BJ (cell line): ENCODE measurements at regions not wholly inside any gene's neighbourhood (a gene's known extent, or its start where the extent isn't known, plus 50 kb on each side); places are given as distances from the start of the nearest gene placed in this dataset.
A peak's percentile ranks its signal among the peaks of the same experiment; 100 is the strongest.

Source experiments
- CTCF ChIA-PET: fragments of 350-600 bp; formaldehyde crosslinking; extraction: SDS; loops from one replicate; lab custom pipeline; 2021; ENCODE audit warnings: antibody characterized with exemption, inconsistent platforms; lab: Yijun Ruan, JAX
- POLR2A ChIA-PET: fragments of 300-600 bp; sonication (Branson Sonifier 250); formaldehyde crosslinking; extraction: SDS; loops from one replicate; lab custom pipeline; 2021; ENCODE audit warnings: antibody characterized with exemption; lab: Charles Lee
- DNase-seq: peaks from one replicate; pipeline ENCODE4 v3.0.0-alpha.2; 2011; ENCODE audit warnings: low read depth
- H3K27me3 ChIP-seq: 2 replicates; pipeline ENCODE4 v1.6.0; 2011; ENCODE audit warnings: low read length; ENCODE audit not compliant: control insufficient read depth, insufficient read depth
- H3K36me3 ChIP-seq: 2 replicates; pipeline ENCODE4 v1.5.1; 2011; ENCODE audit warnings: low read length; ENCODE audit not compliant: control insufficient read depth, insufficient read depth
- H3K4me3 ChIP-seq: 2 replicates; pipeline ENCODE4 v1.5.1; 2011; ENCODE audit warnings: low read depth, mild to moderate bottlenecking, control low read depth, low read length
- TF ChIP-seq, protein P1 (sequence below): IDR thresholded peaks from 2 replicates; pipeline ENCODE4 v1.5.1; 2011; ENCODE audit warnings: low read depth, mild to moderate bottlenecking, control low read depth, inconsistent platforms, low read length, moderate library complexity; ENCODE audit not compliant: insufficient read depth

DNA sequence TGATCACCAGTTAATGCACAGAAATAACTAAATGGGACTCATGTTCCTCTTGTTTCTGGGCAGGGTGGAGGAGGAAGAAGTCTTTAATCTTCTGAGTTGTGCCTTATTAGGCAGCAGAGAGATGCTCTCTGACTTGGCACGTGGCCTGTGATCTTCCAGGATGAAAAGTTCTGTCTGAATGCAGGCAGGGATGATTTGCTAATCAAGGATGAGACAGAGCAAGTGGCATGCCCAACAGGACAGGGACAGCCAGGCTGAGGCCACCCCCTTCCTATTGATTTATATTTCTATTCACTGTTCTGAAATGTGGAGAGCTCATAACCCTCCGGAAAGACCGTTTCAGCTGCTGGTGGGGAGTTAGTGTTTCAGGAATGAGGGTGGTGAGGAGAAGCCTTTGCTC is 477.8 kb upstream of the CAMK1G start:
- no peak for DNase-seq
- Histone ChIP-seq H3K36me3 (no peaks in the 10 kb centered on the region), H3K4me3 (no peak overlapping the region), H3K27me3 (peaks cover 2% of the 10 kb centered on the region)
- ChIA-PET CTCF (interaction anchor here (0.6 to 1.5 kb wide), 4 partner anchors 12 to 655 kb away, joined by 3 to 4 read pairs (median 3); no protein-coding TSS in a partner anchor), POLR2A (no interaction called here)
- TF ChIP-seq, protein P1, sequence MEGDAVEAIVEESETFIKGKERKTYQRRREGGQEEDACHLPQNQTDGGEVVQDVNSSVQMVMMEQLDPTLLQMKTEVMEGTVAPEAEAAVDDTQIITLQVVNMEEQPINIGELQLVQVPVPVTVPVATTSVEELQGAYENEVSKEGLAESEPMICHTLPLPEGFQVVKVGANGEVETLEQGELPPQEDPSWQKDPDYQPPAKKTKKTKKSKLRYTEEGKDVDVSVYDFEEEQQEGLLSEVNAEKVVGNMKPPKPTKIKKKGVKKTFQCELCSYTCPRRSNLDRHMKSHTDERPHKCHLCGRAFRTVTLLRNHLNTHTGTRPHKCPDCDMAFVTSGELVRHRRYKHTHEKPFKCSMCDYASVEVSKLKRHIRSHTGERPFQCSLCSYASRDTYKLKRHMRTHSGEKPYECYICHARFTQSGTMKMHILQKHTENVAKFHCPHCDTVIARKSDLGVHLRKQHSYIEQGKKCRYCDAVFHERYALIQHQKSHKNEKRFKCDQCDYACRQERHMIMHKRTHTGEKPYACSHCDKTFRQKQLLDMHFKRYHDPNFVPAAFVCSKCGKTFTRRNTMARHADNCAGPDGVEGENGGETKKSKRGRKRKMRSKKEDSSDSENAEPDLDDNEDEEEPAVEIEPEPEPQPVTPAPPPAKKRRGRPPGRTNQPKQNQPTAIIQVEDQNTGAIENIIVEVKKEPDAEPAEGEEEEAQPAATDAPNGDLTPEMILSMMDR = no peak

DNA sequence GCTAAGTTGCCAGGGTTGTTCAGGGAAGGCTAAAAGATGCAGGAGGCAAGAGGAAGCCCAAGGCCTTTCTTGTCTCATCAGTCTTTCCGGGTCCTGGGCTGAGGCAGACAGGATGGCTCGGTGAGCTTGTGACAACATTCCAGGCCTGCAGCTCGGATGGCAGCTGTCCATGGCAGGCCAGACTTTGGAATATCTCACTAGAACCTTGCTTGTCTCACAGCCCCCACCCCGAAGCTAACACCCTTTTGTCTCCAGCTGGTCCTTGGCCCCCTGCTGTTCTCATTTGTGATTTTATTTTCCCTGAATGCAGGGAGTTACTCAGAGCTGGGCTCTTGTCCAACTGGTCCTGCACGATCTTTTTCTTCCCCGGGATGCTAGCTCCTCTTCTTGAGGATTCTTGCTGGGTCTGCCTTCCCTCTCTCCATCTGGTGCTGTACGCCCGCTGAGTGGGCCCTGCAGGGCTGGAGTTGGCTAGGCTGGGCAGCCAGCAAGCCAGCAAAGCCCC is 477.2 kb upstream of the CAMK1G start:
- POLR2A ChIA-PET = no interaction called here
- no peak for DNase-seq
- TF ChIP-seq, protein P1 = peak; percentile 47
- Histone ChIP-seq H3K27me3 (peaks cover 2% of the 10 kb centered on the region), H3K36me3 (no peaks in the 10 kb centered on the region), H3K4me3 (no peak overlapping the region)
- CTCF ChIA-PET = interaction anchor here (0.6 to 1.5 kb wide), 7 partner anchors 12 to 1526 kb away, joined by 3 to 4 read pairs (median 3); no protein-coding TSS in a partner anchor

DNA sequence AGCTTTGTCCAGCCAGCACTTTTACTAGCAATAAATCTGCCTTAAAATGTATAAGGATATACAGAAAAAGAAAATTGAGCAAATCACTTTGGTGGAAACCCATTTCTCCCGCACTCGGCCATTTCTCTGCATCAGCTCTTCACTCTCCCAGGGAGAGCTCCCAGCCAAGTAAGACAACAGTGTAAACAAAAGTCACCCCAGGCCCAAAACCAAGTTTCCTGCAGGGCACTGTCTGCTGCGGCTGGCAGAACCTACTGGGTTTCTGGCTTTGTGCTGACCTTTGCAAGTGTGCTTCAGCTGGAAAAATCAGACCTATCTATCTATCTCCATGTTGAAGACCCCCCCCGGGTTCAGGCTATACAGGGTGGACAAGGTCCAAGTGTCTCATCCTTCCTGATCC is 476.7 kb upstream of the CAMK1G start:
- POLR2A ChIA-PET = no interaction called here
- no peak for DNase-seq
- TF ChIP-seq, protein P1 = no peak
- H3K4me3 ChIP-seq = no peak overlapping the region
- no peaks in the 10 kb centered on the region for H3K36me3 ChIP-seq
- H3K27me3 ChIP-seq = peaks cover 2% of the 10 kb centered on the region
- CTCF ChIA-PET = interaction anchor here (0.6 to 1.5 kb wide), 6 partner anchors 11 to 1527 kb away, joined by 3 to 4 read pairs (median 3); no protein-coding TSS in a partner anchor

DNA sequence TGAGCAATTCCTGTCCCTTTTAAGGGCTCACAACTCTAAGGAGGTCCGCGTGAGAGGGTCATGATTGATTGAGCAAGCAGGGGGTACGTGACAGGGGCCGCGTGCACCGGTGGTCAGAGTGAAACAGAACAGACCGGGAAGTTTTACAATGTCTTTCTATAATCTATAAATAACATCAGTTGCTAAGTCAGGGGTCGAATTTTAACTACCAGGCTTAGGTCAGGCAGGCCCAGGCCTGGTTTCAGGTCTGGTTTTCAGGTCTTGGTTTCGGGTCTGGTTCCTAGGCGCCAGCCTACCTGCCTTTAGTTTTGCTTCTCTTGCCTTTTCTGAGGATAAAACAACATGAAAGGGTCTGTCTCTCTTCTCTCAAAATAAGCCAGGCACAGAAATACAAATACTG is 476.0 kb upstream of the CAMK1G start:
- Histone ChIP-seq H3K27me3 (peaks cover 2% of the 10 kb centered on the region), H3K4me3 (no peak overlapping the region), H3K36me3 (no peaks in the 10 kb centered on the region)
- no peak for DNase-seq
- ChIA-PET POLR2A (no interaction called here), CTCF (interaction anchor here (0.6 kb wide), 1 partner anchor 12 kb away, joined by 3 read pairs; no protein-coding TSS in a partner anchor)
- TF ChIP-seq, protein P1 = no peak

DNA sequence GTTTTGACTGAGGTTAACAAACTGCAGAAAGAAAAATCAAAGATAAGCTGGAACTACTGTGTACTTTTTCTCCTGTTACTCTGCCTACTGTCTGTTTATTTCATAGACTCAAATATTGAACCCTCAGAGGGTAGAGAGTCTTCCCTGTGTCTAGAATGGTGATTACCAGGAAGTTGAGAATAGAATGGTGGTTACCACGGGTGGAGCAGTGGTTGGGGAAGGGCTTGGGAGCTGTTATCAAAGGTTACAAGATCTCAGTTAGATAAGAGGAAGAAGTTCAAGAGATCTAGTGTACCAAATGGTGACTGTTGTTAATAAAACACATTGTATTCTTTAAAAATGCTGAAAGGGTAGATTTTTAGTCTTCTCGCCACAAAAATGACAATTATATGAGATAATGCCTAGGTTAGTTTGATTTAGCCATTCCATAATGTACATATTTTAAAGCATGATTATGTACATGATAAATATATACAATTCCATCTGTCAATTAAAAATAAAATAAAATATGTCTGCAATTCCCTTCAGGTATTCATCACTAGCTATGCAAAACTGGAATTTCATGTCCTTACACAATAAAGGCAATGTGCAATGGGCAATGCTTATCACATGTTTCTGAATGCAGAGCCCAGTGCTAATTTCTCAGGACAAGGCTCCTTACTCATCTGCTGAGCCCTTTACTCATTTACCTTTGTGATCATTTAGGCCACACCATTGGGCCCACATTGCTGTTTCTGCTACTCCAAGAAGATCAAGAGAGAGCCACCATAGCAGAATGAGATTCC is 474.3 kb upstream of the CAMK1G start:
- no peaks in the 10 kb centered on the region; the same call in 1 of the 2 replicates for H3K27me3 ChIP-seq
- POLR2A ChIA-PET = no interaction called here
- CTCF ChIA-PET = no interaction called here
- DNase-seq = no peak
- H3K36me3 ChIP-seq = no peaks in the 10 kb centered on the region
- H3K4me3 ChIP-seq = no peak overlapping the region
- TF ChIP-seq, protein P1 = no peak
